ENCODE measurements at regions not wholly inside any gene's neighbourhood (a gene's known extent, or its start where the extent isn't known, plus 50 kb on each side); places are given as distances from the start of the nearest gene placed in this dataset.

DNA sequence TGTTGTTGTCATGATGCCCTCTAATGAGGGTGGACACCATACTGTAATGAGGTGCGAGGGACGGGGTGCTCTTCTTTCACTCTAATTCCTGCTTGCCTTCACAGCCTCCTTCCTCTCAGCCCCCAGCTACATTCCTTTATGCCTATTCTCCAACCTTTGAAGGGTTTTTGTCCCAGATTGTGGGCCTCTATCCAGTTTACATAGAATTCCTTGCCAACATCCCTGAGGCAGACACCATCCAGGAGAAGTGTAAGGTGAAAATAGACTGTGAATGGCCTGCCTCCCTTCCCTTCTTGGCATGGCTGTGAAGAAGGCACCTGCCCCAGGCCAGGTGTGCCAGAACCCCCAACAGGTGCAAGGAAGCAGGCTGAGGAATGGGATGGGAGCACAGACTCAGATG is 122.3 kb downstream of the CHST1 start:
- Histone ChIP-seq H3K27ac (ENCODE audit: low read length) (no peak overlapping the region), H4K20me1 (ENCODE audit: insufficient read depth, low read length) (no peaks in the 10 kb centered on the region), H3K27me3 (ENCODE audit: low read depth, low read length) (peaks cover 43% of the 10 kb centered on the region; the same call in 1 of the 2 replicates), H3K4me2 (ENCODE audit: low read length) (no peak overlapping the region), H3K4me3 (ENCODE audit: low read length) (no peak overlapping the region), H2AFZ (ENCODE audit: low read depth, low read length) (no peak overlapping the region), H3K9ac (ENCODE audit: low read length) (no peak overlapping the region), H3K36me3 (replicated peaks; ENCODE audit: low read depth, low read length) (no peaks in the 10 kb centered on the region), H3K79me2 (ENCODE audit: low read length) (no peaks in the 10 kb centered on the region), H3K4me1 (ENCODE audit: low read length) (no peaks in the 10 kb centered on the region), H3K9me3 (ENCODE audit: insufficient read depth, low read length) (no peaks in the 10 kb centered on the region)
- TF ChIP-seq, protein P1, sequence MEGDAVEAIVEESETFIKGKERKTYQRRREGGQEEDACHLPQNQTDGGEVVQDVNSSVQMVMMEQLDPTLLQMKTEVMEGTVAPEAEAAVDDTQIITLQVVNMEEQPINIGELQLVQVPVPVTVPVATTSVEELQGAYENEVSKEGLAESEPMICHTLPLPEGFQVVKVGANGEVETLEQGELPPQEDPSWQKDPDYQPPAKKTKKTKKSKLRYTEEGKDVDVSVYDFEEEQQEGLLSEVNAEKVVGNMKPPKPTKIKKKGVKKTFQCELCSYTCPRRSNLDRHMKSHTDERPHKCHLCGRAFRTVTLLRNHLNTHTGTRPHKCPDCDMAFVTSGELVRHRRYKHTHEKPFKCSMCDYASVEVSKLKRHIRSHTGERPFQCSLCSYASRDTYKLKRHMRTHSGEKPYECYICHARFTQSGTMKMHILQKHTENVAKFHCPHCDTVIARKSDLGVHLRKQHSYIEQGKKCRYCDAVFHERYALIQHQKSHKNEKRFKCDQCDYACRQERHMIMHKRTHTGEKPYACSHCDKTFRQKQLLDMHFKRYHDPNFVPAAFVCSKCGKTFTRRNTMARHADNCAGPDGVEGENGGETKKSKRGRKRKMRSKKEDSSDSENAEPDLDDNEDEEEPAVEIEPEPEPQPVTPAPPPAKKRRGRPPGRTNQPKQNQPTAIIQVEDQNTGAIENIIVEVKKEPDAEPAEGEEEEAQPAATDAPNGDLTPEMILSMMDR (IDR thresholded peaks at IDR 0.05; ENCODE audit: low read depth, low read length), result no peak
- no peak for TF ChIP-seq EZH2phosphoT487 (IDR thresholded peaks at IDR 0.05; ENCODE audit: low read depth)

DNA sequence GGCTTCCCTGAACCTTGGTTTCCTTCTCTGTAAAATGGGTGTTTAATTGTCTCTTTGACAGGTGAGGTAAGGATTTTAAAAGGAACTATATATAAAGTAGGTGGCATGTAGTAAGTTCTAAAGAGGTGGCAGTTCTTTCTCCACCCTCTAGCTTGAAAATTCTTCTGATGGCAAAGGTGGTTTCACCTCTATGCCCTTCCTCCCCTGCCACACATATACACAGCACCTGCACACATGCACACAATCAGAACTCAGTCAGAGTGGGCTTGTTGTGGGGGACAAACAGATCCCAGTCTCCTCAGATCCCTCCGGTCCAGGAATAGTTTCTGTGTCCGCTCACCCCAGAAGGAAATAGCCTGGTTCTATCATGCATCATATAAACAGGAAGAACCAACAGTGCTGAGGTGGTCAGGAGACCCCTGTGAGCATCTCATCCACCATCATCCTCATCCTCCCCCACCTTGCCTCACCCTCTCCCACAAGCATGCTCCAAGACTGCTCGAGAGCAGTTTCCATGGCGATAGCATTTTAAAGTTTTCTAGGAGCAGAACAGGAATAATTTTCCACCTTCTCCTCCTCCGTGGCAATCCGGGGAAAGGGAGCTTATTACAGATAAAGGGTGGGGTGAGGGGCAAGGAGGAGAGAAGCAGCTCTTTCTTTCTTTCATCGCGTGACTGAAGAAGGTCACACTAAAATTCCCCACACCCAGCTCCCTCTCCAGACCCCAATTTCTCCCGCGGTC is 123.6 kb downstream of the CHST1 start:
- no peaks in the 10 kb centered on the region for H3K79me2 ChIP-seq (ENCODE audit: low read length)
- H3K36me3 ChIP-seq (replicated peaks; ENCODE audit: low read depth, low read length), result no peaks in the 10 kb centered on the region
- H2AFZ ChIP-seq (ENCODE audit: low read depth, low read length), result no peak overlapping the region
- H3K4me3 ChIP-seq (ENCODE audit: low read length), result no peak overlapping the region
- no peak overlapping the region for H3K4me2 ChIP-seq (ENCODE audit: low read length)
- H3K9ac ChIP-seq (ENCODE audit: low read length), result no peak overlapping the region
- H4K20me1 ChIP-seq (ENCODE audit: insufficient read depth, low read length), result no peaks in the 10 kb centered on the region
- TF ChIP-seq EZH2phosphoT487 (IDR thresholded peaks at IDR 0.05; ENCODE audit: low read depth), result no peak
- TF ChIP-seq, protein P1 (IDR thresholded peaks at IDR 0.05; ENCODE audit: low read depth, low read length), result no peak
- no peaks in the 10 kb centered on the region for H3K4me1 ChIP-seq (ENCODE audit: low read length)
- H3K9me3 ChIP-seq (ENCODE audit: insufficient read depth, low read length), result no peaks in the 10 kb centered on the region
- H3K27me3 ChIP-seq (ENCODE audit: low read depth, low read length), result peaks cover 55% of the 10 kb centered on the region; the same call in 1 of the 2 replicates
- H3K27ac ChIP-seq (ENCODE audit: low read length), result no peak overlapping the region

DNA sequence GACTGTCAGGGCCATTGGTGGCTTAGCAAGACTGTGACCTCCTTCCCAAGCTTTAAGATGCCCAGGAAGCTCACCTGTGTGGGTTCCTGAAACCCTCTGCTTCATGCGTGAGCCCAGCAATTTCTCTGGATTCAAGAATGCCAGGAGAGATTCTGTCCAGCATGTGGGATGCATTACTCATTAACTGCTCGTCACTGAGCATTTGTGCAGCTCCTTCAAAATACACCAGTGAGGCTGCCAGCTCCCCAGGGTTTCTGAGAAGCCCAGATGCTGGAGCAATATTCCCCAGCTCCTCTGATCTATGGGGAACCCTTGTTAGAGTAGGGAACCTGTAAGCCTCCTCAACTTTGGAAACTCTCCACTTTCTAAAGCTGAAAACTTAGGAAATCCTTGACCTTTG is 126.5 kb downstream of the CHST1 start:
- no peak overlapping the region for H3K4me3 ChIP-seq (ENCODE audit: low read length)
- H2AFZ ChIP-seq (ENCODE audit: low read depth, low read length), result no peak overlapping the region
- H3K27ac ChIP-seq (ENCODE audit: low read length), result no peak overlapping the region
- no peaks in the 10 kb centered on the region for H3K79me2 ChIP-seq (ENCODE audit: low read length)
- no peak overlapping the region for H3K4me2 ChIP-seq (ENCODE audit: low read length)
- H4K20me1 ChIP-seq (ENCODE audit: insufficient read depth, low read length), result no peaks in the 10 kb centered on the region
- TF ChIP-seq, protein P1 (IDR thresholded peaks at IDR 0.05; ENCODE audit: low read depth, low read length), result no peak
- TF ChIP-seq EZH2phosphoT487 (IDR thresholded peaks at IDR 0.05; ENCODE audit: low read depth), result no peak
- no peak overlapping the region for H3K9ac ChIP-seq (ENCODE audit: low read length)
- H3K4me1 ChIP-seq (ENCODE audit: low read length), result no peaks in the 10 kb centered on the region
- no peaks in the 10 kb centered on the region for H3K36me3 ChIP-seq (replicated peaks; ENCODE audit: low read depth, low read length)
- H3K9me3 ChIP-seq (ENCODE audit: insufficient read depth, low read length), result no peaks in the 10 kb centered on the region
- peaks cover 37% of the 10 kb centered on the region; the same call in 1 of the 2 replicates for H3K27me3 ChIP-seq (ENCODE audit: low read depth, low read length)

DNA sequence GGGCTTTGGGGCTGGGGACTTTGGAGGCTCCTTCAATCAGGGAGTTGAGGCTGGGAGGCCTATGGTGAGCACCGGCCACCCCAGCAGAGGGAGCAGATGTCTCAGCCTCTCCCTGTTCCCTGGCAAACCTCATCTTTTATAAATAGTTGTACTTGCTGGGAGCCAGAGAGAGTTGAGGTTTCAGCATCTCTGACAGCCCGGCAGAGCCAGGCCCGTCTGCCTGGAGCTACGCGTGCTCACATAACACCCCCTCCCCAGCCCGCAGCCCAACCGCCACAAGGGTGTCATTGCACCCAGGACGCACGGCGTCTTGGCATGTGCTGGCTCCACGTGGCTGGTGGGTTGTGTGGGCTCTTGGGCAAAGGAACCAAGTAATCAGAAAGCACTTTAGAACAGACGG is 127.1 kb downstream of the CHST1 start:
- Histone ChIP-seq H3K4me3 (ENCODE audit: low read length) (no peak overlapping the region), H3K9ac (ENCODE audit: low read length) (no peak overlapping the region), H3K79me2 (ENCODE audit: low read length) (no peaks in the 10 kb centered on the region), H3K27me3 (ENCODE audit: low read depth, low read length) (peaks cover 34% of the 10 kb centered on the region; the same call in 1 of the 2 replicates), H3K27ac (ENCODE audit: low read length) (no peak overlapping the region), H3K9me3 (ENCODE audit: insufficient read depth, low read length) (no peaks in the 10 kb centered on the region), H4K20me1 (ENCODE audit: insufficient read depth, low read length) (no peaks in the 10 kb centered on the region), H3K4me2 (ENCODE audit: low read length) (no peak overlapping the region), H3K4me1 (ENCODE audit: low read length) (no peaks in the 10 kb centered on the region), H2AFZ (ENCODE audit: low read depth, low read length) (no peak overlapping the region), H3K36me3 (replicated peaks; ENCODE audit: low read depth, low read length) (no peaks in the 10 kb centered on the region)
- TF ChIP-seq, protein P1 (IDR thresholded peaks at IDR 0.05; ENCODE audit: low read depth, low read length), result no peak
- no peak for TF ChIP-seq EZH2phosphoT487 (IDR thresholded peaks at IDR 0.05; ENCODE audit: low read depth)

Data from OCI-LY3 (cell line).